D721Med (cell line): ENCODE measurements at regions not wholly inside any gene's neighbourhood (a gene's known extent, or its start where the extent isn't known, plus 50 kb on each side); places are given as distances from the start of the nearest gene placed in this dataset.

Source experiments
- DNase-seq: peaks from one replicate; pipeline ENCODE4 v3.0.0; 2011; ENCODE audit warnings: low spot score; ENCODE audit not compliant: insufficient read length
- FAIRE-seq: peaks from 2 replicates; lab custom pipeline; 2011; peaks lifted over from hg19 to GRCh38; lab: Jason Lieb, UNC
- TF ChIP-seq, protein P1 (sequence below): IDR thresholded peaks from 2 replicates; pipeline ENCODE4 v1.5.1; 2012; ENCODE audit warnings: mild to moderate bottlenecking, control low read depth; ENCODE audit not compliant: insufficient read depth; ENCODE audit errors: missing control alignments

DNA sequence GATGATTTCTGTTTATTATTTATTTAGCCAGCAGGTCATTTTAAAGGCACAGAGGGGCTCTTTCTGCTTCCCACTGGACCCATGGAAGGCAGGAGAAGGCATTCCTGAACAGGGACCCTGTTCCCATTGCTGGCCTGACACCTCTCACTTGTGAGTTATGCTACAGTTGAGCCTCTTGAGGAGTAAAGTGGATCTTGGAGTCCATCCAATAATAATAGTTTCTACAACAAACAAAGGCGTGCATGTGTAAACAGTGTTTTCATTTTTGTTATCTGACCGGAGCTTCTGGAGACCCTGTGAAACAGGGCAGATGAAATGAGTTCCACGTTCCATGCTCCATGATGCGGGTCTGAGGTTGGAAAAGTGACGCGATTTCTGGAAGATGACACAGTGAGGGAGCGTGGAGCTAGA is 127.3 kb upstream of the HABP2 start:
- DNase-seq (no peak), FAIRE-seq (no peak)
- TF ChIP-seq, protein P1, sequence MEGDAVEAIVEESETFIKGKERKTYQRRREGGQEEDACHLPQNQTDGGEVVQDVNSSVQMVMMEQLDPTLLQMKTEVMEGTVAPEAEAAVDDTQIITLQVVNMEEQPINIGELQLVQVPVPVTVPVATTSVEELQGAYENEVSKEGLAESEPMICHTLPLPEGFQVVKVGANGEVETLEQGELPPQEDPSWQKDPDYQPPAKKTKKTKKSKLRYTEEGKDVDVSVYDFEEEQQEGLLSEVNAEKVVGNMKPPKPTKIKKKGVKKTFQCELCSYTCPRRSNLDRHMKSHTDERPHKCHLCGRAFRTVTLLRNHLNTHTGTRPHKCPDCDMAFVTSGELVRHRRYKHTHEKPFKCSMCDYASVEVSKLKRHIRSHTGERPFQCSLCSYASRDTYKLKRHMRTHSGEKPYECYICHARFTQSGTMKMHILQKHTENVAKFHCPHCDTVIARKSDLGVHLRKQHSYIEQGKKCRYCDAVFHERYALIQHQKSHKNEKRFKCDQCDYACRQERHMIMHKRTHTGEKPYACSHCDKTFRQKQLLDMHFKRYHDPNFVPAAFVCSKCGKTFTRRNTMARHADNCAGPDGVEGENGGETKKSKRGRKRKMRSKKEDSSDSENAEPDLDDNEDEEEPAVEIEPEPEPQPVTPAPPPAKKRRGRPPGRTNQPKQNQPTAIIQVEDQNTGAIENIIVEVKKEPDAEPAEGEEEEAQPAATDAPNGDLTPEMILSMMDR = no peak

DNA sequence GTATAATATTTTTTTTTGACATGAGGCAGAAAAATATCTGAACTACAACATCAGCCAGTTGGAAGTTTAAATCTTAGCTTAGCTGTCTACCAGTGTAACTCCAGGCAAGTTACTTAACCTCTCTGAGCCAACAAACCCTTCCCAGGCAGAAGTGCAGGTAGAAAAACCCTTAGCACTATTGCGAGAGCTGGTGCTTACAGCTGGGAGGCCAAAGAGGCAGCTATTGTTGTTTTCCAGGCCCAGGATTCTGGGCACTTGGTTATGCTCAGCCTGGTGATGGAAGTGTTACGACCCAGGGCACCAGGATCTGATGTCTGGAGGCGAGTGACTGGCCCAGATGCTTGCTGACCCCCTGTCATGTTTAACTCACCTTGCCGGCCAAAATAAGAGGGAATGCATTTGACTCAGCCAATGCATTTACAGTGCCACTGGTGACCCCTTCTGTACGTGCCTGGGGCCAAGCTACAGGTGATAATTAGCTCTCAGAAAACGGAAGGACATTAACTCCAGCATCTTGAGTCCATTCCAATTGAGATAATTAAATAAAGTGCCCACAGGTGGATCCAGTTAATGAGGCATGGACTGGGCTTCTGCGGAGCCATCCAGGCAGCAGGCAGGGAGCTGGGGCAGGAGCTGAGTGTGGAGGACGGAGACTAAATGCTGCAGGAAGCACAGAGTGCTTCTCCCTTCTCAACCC is 126.5 kb upstream of the HABP2 start:
- TF ChIP-seq, protein P1 = no peak
- DNase-seq (no peak), FAIRE-seq (no peak)

DNA sequence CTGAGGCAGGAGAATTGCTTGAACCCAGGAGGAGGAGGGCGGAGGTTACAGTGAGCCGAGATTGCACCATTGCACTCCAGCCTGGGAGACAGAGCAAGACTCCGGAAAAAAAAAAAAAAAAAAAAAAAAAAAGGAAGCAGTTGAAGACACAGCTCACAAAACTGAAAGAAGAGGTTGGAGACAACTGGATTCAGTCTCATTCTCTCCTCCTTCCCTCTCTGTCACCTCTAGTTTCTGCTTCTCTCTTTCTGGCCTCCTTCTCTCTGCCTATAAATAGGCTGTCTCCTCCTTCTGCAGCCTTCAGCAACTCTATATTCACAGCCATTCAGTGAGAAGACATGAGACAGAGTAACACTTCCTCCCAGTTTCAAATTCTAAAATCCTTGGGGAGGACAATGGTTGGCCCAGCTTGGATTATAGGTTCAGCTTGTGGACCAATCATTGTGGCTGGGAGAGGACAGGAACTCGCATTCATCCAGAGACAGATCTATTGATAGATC is 125.6 kb upstream of the HABP2 start:
- FAIRE-seq (no peak), DNase-seq (no peak)
- TF ChIP-seq, protein P1 = no peak

DNA sequence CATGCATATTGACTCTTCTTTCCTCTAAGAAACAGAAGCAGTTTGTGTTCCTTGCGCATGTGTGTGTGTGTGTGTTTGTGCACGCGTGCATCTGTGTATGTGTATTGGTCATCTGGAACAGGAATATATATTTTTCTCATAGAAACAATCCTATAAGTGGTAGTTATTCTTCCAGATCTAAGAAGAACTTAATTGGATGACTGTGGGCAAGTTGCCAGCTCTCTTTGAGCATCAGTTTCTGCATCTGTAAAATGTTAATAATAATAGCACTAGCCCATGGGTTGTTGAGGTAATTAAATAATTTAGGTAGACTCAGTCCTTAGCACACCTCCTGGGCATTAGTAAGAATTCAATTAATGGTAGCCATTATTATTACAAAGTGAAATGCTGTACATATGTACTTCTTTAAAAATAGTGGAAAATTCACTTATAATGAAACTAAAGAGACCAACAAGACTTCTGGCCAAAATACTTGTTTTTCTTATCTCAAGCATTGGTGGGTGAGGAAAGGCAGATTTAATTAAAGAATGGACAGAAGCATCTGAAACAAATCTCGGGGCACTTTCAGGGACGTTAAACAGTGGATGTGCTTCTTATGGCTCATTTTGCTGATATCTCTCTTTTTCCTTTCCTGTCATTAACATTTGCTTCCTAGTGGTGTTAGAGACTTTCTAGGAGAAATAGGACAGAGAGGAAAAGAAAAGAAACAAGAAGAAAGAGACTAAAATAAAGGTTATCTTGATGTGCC is 124.9 kb upstream of the HABP2 start:
- DNase-seq (no peak), FAIRE-seq (no peak)

DNA sequence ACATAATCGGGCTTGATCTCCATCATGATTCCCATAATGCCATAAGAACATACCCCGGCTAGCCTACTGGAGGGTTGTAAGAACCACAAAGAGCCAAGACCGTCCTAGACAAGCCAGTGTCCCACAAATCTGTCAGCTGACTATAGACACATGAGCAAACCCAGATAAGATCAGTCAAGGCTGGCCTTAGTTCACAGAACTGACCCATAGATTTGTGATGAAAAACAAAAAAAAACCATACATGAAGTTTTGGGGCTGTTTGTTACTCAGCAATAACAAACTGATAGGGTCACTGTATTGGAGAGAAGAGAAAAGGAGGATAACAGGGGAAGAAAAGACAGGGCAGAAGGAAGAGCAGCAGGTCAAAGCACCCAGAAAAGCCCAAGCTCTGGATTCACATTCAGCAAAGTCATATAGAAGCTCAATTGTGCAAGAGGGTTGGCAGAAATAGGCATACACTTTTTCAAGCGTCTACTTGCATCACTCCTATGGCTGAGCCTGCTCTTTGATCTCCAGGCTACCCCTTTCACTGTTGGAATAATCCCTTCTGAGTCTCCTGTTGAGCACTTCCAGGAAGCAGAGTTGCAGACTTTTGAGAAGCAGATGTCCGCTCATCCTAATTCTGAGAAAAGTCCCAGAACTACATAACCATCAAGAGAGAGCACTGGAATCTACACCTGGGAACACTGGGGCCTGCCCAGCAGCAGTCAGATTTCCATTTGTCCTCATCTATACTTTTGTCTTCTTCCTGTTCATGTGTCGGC is 122.0 kb upstream of the HABP2 start:
- TF ChIP-seq, protein P1 = no peak
- FAIRE-seq = no peak
- no peak for DNase-seq

More for the DNA sequence above, 124.9 kb upstream of the HABP2 start:
- TF ChIP-seq, protein P1 = no peak

DNA sequence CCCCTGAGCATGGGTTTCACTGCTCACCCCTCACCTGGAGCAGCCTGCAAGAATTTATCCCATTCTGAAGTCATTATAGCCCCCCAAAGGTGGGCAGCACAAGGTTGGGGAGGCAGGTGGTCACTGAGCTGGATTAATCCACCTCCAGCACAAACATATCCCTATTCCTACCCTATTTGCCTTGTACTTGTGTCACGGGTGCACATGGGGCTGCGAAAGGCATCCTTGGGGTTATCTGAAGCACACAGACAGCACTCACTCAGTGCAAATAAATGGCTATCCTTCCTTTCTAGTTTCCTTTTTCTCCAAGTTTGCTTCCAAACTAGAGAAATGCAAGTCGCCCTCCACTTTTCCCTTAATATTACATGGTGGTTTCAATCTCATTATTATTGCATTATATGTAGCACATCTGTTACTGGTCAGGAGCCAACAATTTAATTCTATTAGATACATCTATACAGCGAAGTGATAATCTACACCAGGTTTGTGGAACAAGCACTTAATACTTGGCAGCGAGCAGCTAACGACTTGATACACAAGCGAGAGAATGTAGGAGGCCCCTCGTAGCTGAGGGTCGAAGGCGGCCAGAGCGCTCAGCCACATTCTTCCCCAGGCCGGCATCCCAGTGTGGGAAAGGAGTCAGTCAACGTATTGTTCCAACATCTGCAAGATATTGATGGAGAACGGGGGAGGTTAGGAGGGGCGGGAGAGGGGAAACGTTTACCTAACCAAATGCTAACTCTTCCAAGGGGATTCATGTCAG is 121.3 kb upstream of the HABP2 start:
- FAIRE-seq (no peak), DNase-seq (no peak)
- TF ChIP-seq, protein P1 = no peak
